HEK293 (cell line): ENCODE measurements at regions not wholly inside any gene's neighbourhood (a gene's known extent, or its start where the extent isn't known, plus 50 kb on each side); places are given as distances from the start of the nearest gene placed in this dataset.

ENCODE experiments used
- ZBTB8A ChIP-seq: fragments of 450-650 bp; formaldehyde crosslinking; IDR thresholded peaks from 2 replicates; pipeline ENCODE4 v1.5.1; 2016; ENCODE audit warnings: missing biosample characterization, missing genetic modification characterization
- ZNF423 ChIP-seq: fragments of 450-650 bp; formaldehyde crosslinking; IDR thresholded peaks from 2 replicates; pipeline ENCODE4 v1.5.1; 2016; ENCODE audit warnings: missing biosample characterization, missing genetic modification characterization
- ZNF677 ChIP-seq: fragments of 450-650 bp; IDR thresholded peaks from 2 replicates; pipeline ENCODE4 v1.5.0; 2018; ENCODE audit warnings: missing biosample characterization, mild to moderate bottlenecking, missing genetic modification characterization, moderate library complexity
- TF ChIP-seq, protein P1 (sequence below): fragments of 450-650 bp; formaldehyde crosslinking; IDR thresholded peaks from 2 replicates; pipeline ENCODE4 v1.5.1; 2016; ENCODE audit warnings: missing biosample characterization, missing genetic modification characterization, low read depth
- TF ChIP-seq, protein P2 (sequence below): fragments of 450-650 bp; formaldehyde crosslinking; IDR thresholded peaks from 2 replicates; pipeline ENCODE4 v1.5.1; 2016; ENCODE audit warnings: missing biosample characterization, missing genetic modification characterization
- TF ChIP-seq, protein P3 (sequence below): fragments of 450-650 bp; formaldehyde crosslinking; conservative IDR thresholded peaks from 2 replicates; pipeline ENCODE4 v1.5.1; 2016; ENCODE audit warnings: low read depth, missing biosample characterization, missing genetic modification characterization

DNA sequence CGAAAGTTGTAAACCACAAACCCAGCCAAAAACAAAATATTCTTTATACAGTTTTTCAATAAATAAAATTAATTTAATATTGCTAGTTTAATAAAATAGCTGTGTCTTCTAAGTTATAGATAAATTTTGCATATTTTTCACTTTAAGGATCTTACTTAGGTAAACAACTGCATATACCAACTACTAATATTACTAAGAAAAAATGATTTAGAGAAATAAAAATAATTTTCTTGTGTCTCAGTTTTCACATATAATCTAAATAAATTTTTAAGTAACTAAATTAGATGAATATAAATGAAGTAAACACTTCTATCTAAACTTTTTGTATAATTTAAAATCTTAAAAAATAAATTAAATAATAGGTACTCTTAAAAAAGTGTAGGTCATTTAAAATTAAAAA, 67.1 kb upstream of the TOP3B start:
- TF ChIP-seq, protein P1, sequence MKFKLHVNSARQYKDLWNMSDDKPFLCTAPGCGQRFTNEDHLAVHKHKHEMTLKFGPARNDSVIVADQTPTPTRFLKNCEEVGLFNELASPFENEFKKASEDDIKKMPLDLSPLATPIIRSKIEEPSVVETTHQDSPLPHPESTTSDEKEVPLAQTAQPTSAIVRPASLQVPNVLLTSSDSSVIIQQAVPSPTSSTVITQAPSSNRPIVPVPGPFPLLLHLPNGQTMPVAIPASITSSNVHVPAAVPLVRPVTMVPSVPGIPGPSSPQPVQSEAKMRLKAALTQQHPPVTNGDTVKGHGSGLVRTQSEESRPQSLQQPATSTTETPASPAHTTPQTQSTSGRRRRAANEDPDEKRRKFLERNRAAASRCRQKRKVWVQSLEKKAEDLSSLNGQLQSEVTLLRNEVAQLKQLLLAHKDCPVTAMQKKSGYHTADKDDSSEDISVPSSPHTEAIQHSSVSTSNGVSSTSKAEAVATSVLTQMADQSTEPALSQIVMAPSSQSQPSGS, result no peak
- TF ChIP-seq, protein P2, sequence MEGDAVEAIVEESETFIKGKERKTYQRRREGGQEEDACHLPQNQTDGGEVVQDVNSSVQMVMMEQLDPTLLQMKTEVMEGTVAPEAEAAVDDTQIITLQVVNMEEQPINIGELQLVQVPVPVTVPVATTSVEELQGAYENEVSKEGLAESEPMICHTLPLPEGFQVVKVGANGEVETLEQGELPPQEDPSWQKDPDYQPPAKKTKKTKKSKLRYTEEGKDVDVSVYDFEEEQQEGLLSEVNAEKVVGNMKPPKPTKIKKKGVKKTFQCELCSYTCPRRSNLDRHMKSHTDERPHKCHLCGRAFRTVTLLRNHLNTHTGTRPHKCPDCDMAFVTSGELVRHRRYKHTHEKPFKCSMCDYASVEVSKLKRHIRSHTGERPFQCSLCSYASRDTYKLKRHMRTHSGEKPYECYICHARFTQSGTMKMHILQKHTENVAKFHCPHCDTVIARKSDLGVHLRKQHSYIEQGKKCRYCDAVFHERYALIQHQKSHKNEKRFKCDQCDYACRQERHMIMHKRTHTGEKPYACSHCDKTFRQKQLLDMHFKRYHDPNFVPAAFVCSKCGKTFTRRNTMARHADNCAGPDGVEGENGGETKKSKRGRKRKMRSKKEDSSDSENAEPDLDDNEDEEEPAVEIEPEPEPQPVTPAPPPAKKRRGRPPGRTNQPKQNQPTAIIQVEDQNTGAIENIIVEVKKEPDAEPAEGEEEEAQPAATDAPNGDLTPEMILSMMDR (tag by site-specific recombination), result no peak
- TF ChIP-seq ZNF677 (tag by site-specific recombination) (no peak), ZNF423 (no peak), ZBTB8A (tag by site-specific recombination) (no peak)
- TF ChIP-seq, protein P3, sequence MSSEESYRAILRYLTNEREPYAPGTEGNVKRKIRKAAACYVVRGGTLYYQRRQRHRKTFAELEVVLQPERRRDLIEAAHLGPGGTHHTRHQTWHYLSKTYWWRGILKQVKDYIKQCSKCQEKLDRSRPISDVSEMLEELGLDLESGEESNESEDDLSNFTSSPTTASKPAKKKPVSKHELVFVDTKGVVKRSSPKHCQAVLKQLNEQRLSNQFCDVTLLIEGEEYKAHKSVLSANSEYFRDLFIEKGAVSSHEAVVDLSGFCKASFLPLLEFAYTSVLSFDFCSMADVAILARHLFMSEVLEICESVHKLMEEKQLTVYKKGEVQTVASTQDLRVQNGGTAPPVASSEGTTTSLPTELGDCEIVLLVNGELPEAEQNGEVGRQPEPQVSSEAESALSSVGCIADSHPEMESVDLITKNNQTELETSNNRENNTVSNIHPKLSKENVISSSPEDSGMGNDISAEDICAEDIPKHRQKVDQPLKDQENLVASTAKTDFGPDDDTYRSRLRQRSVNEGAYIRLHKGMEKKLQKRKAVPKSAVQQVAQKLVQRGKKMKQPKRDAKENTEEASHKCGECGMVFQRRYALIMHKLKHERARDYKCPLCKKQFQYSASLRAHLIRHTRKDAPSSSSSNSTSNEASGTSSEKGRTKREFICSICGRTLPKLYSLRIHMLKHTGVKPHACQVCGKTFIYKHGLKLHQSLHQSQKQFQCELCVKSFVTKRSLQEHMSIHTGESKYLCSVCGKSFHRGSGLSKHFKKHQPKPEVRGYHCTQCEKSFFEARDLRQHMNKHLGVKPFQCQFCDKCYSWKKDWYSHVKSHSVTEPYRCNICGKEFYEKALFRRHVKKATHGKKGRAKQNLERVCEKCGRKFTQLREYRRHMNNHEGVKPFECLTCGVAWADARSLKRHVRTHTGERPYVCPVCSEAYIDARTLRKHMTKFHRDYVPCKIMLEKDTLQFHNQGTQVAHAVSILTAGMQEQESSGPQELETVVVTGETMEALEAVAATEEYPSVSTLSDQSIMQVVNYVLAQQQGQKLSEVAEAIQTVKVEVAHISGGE (tag by site-specific recombination), result no peak
